Left kidney (tissue), 1 donor: ENCODE measurements at regions not wholly inside any gene's neighbourhood (a gene's known extent, or its start where the extent isn't known, plus 50 kb on each side); places are given as distances from the start of the nearest gene placed in this dataset.
"Not testable (repeated sequence)": the region's sequence is repeated elsewhere in the genome, so short reads cannot be mapped to it uniquely, and the experiment has no call there.

Source experiments
- DNase-seq: peaks from one replicate; pipeline ENCODE4 v3.0.0-alpha.2; 2013

- DNase-seq: no peak
Measured at GRCh38 chr4:123162859-123163258, 233.7 kb upstream of the SPRY1 start.

GRCh38 chr4:123163501-123163900 is 233.1 kb upstream of the SPRY1 start:
- no peak for DNase-seq

- no peak for DNase-seq
Measured at GRCh38 chr4:123166023-123166422, 230.6 kb upstream of the SPRY1 start.

GRCh38 chr4:123167931-123168330 is 228.7 kb upstream of the SPRY1 start:
- no peak for DNase-seq

- no peak for DNase-seq
Measured at GRCh38 chr4:123168812-123169211, 227.8 kb upstream of the SPRY1 start.

GRCh38 chr4:123170843-123171242 is 225.8 kb upstream of the SPRY1 start:
- no peak for DNase-seq

- DNase-seq: no peak
Measured at GRCh38 chr4:123176605-123177004, 220.0 kb upstream of the SPRY1 start.

DNA sequence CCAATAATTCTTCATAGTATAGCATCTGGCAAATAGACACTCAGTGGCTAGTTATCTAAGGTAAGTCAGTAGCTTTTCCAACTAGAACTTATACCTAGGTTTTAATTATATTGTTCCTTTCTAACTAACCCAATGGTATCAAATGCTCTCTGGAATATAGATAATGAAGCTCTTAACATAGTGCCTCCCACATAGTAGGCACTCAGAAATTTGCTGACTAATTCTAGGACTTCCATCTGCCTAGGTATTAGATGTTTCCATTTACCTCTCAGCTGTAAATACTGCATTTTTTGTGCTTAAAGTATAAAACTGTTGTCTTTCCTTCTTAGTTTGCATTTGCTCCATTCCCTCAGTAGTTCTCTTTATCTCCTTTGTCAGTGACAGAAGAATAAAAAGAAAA is 214.3 kb upstream of the SPRY1 start:
- DNase-seq: no peak

GRCh38 chr4:123183308-123183707 is 213.3 kb upstream of the SPRY1 start:
- DNase-seq: no peak

GRCh38 chr4:123183754-123184153 is 212.8 kb upstream of the SPRY1 start:
- not testable (repeated sequence) for DNase-seq

- no peak for DNase-seq
Measured at GRCh38 chr4:123186731-123187130, 209.9 kb upstream of the SPRY1 start.

DNA sequence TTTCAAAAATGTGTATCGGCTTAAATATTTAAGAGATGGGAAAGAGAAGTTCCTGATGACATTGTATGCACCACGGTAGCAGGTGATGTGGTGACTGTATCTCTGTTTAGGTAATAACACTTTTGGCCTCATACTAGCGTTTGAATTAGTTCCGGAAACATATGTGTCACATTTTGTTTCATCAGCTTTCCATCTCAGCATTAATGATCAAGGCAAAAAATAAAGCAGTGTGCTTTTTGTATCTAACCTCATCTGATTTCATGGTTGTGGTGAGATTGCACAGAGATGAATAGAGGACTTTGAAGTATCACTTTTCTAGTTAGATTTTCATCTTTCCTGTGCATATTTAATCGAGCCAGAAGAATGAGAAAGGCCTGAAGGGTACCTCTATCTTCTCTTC is 206.4 kb upstream of the SPRY1 start:
- DNase-seq: no peak

DNA sequence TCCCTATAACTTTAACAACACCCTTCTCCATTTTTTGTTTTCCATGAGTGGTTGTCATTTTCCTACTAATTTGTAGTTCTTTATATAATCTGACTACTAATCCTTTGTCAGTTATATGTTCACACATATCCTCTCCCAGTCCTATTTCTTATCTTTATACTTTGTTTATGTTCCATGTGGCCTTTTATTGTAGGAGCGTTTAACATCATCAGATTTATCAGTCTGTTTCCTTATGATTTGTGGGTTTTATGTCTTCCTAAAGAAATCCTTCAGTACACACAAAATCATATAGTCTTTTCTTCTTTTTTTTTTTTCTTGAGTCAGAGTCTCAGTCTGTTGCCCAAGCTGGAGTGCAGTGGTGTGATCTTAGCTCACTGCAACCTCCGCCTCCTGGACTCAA is 204.9 kb upstream of the SPRY1 start:
- no peak for DNase-seq

- no peak for DNase-seq
Measured at GRCh38 chr4:123193802-123194367, 202.7 kb upstream of the SPRY1 start.

GRCh38 chr4:123198706-123199105 is 197.9 kb upstream of the SPRY1 start:
- no peak for DNase-seq

DNA sequence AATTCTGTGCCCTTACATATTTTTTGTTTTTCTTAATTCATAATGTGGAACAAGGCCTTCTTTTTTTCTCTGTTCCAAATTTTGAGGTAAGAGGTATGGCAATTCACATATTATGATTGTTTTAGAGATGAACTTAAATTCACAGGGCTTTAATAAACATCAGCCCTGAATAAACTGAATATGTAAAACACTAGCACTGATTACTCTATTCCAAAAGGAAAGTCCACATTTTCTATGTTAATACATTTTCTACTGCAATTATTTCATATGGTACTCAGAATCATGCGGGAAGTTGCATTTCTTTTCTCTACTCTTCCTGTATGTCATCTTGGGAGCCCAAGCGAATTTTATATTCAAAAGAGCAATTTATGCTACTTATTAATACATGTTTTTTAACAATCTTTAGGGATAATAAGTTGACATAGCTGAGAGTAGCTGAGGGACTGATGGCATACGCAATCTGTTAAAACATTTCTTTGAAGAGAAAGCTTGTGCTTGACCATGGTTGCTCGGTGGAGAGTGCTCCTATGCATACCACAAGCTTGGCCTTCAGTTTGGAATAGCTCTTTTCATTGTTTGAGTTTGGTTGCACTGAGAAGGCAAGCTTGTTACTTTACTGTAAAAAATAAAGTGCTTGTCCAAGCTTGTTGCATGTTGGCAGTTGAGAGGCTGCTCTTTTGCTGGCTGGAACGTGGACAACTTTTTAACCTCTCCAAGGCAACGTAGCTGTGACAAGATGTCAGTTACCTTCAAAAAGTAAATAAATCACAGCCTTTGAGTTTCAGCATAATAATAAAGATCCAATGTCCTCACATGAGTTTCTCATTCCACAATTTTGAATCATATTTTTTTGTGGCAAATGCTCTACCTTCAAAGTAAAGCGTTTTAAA is 196.3 kb upstream of the SPRY1 start:
- no peak for DNase-seq

GRCh38 chr4:123204737-123205136 is 191.9 kb upstream of the SPRY1 start:
- DNase-seq: peak; percentile 11

GRCh38 chr4:123206016-123206415 is 190.6 kb upstream of the SPRY1 start:
- no peak for DNase-seq

DNA sequence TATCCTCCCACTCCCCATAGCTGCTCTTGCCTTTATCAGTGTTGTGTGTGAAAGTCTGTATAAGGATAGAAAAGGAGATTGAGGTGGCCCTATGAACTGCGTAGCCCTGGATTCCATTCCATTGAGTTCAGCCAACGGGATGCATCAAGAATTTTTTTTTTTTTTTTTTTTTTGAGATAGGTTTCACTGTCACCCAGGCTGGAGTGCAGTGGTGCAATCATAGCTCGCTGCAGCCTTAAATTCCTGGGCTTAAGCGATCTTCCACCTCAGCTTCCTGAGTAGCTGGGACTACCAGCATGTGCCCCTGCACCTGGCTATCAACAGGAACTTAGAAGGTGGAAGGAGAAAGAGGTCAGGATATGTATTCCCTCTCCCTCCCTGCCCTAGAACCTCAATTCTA is 187.2 kb upstream of the SPRY1 start:
- no peak for DNase-seq

DNA sequence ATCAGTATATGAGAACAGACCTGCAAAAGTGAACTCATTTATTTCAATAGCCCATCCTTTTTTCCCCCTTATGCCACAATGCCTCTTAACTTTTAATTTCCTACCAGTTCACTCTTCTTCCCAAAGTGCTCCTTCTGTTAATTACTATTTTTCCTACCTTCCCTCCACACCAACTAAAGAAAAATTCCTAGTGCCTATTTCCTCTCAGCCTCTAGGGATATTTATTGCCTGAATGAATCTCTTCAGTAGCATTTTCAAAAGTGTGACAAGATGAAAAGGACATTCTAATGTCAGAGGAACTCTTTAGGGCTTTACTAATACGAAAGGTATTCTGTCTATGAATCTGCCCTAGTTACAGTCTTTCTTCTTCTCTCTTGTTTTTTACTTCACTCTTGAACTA is 181.1 kb upstream of the SPRY1 start:
- no peak for DNase-seq

- DNase-seq: no peak
Measured at GRCh38 chr4:123216543-123216942, 180.1 kb upstream of the SPRY1 start.

- no peak for DNase-seq
Measured at GRCh38 chr4:123216946-123217345, 179.6 kb upstream of the SPRY1 start.

GRCh38 chr4:123217664-123218063 is 178.9 kb upstream of the SPRY1 start:
- DNase-seq: no peak

- no peak for DNase-seq
Measured at GRCh38 chr4:123218981-123219380, 177.6 kb upstream of the SPRY1 start.
